Effector memory CD4-positive, alpha-beta T cell (primary cell): ENCODE measurements at regions not wholly inside any gene's neighbourhood (a gene's known extent, or its start where the extent isn't known, plus 50 kb on each side); places are given as distances from the start of the nearest gene placed in this dataset.

Source experiments
- DNase-seq, 3 donors: peaks; one replicate each; pipeline ENCODE4 v3.0.0-alpha.2; 2020
- H3K27ac ChIP-seq: 2 replicates; pipeline ENCODE4 v1.7.0; 2013; ENCODE audit warnings: mild to moderate bottlenecking, low read length, moderate library complexity; ENCODE audit not compliant: insufficient read depth, poor library complexity, severe bottlenecking
- H3K27me3 ChIP-seq: replicated peaks from 2 replicates; pipeline ENCODE4 v1.7.0; 2013; ENCODE audit warnings: mild to moderate bottlenecking, low read length; ENCODE audit not compliant: insufficient read depth, control insufficient read depth, poor library complexity, severe bottlenecking
- H3K36me3 ChIP-seq: 2 replicates; pipeline ENCODE4 v1.7.0; 2013; ENCODE audit warnings: mild to moderate bottlenecking, low read length, moderate library complexity; ENCODE audit not compliant: control insufficient read depth, insufficient read depth
- H3K4me1 ChIP-seq: 2 replicates; pipeline ENCODE4 v1.7.0; 2013; ENCODE audit warnings: low read length, mild to moderate bottlenecking; ENCODE audit not compliant: control insufficient read depth, insufficient read depth, poor library complexity, severe bottlenecking
- H3K4me3 ChIP-seq: 2 replicates; pipeline ENCODE4 v1.7.0; 2013; ENCODE audit warnings: low read length, low read depth, mild to moderate bottlenecking; ENCODE audit not compliant: insufficient read depth, poor library complexity, severe bottlenecking
- H3K9me3 ChIP-seq: 2 replicates; pipeline ENCODE4 v1.7.0; 2013; ENCODE audit warnings: mild to moderate bottlenecking, low read length, moderate library complexity; ENCODE audit not compliant: control insufficient read depth

GRCh38 chr4:152128356-152128755 is 367.5 kb upstream of the GATB start:
- Histone ChIP-seq H3K36me3 (no peaks in the 10 kb centered on the region), H3K4me3 (no peak overlapping the region), H3K27me3 (no peaks in the 10 kb centered on the region), H3K27ac (no peak overlapping the region), H3K4me1 (no peaks in the 10 kb centered on the region), H3K9me3 (no peaks in the 10 kb centered on the region)
- no peak for DNase-seq

- no peaks in the 10 kb centered on the region for H3K36me3 ChIP-seq
Measured at GRCh38 chr4:152126238-152126637, 365.4 kb upstream of the GATB start.

GRCh38 chr4:152118819-152119553 is 358.2 kb upstream of the GATB start:
- peaks cover 13% of the 10 kb centered on the region for H3K4me1 ChIP-seq
- H3K27ac ChIP-seq = no peak overlapping the region
- H3K27me3 ChIP-seq = no peaks in the 10 kb centered on the region
- no peaks in the 10 kb centered on the region for H3K9me3 ChIP-seq
- no peak for DNase-seq
- H3K36me3 ChIP-seq = no peaks in the 10 kb centered on the region
- no peak overlapping the region for H3K4me3 ChIP-seq

More at GRCh38 chr4:152126238-152126637, 365.4 kb upstream of the GATB start:
- Histone ChIP-seq H3K4me3 (no peak overlapping the region), H3K27ac (no peak overlapping the region), H3K9me3 (no peaks in the 10 kb centered on the region), H3K4me1 (no peaks in the 10 kb centered on the region), H3K27me3 (no peaks in the 10 kb centered on the region)
- DNase-seq = no peak

GRCh38 chr4:152117933-152118507 is 357.2 kb upstream of the GATB start:
- Histone ChIP-seq H3K36me3 (no peaks in the 10 kb centered on the region), H3K27ac (no peak overlapping the region), H3K4me3 (no peak overlapping the region), H3K27me3 (no peaks in the 10 kb centered on the region), H3K9me3 (no peaks in the 10 kb centered on the region), H3K4me1 (peaks cover 13% of the 10 kb centered on the region)
- DNase-seq = no peak

- Histone ChIP-seq H3K4me3 (no peak overlapping the region), H3K27me3 (no peaks in the 10 kb centered on the region), H3K36me3 (no peaks in the 10 kb centered on the region), H3K27ac (no peak overlapping the region), H3K4me1 (peaks cover 13% of the 10 kb centered on the region), H3K9me3 (no peaks in the 10 kb centered on the region)
- no peak for DNase-seq
Measured at GRCh38 chr4:152117520-152117919, 356.7 kb upstream of the GATB start.

GRCh38 chr4:152117054-152117453 is 356.2 kb upstream of the GATB start:
- no peak overlapping the region for H3K27ac ChIP-seq
- DNase-seq = no peak
- H3K36me3 ChIP-seq = no peaks in the 10 kb centered on the region
- no peaks in the 10 kb centered on the region for H3K9me3 ChIP-seq
- H3K4me1 ChIP-seq = peaks cover 13% of the 10 kb centered on the region
- H3K27me3 ChIP-seq = no peaks in the 10 kb centered on the region
- H3K4me3 ChIP-seq = no peak overlapping the region

- Histone ChIP-seq H3K9me3 (no peaks in the 10 kb centered on the region), H3K27ac (peak overlapping the region; percentile 40), H3K4me3 (peak overlapping the region; percentile 15), H3K4me1 (peaks cover 13% of the 10 kb centered on the region), H3K27me3 (no peaks in the 10 kb centered on the region), H3K36me3 (no peaks in the 10 kb centered on the region)
- peak in 2 of 3 donors; percentile 18 to 27 for DNase-seq
Measured at GRCh38 chr4:152115794-152116193, 355.0 kb upstream of the GATB start.

- no peak overlapping the region for H3K4me3 ChIP-seq
- peaks cover 13% of the 10 kb centered on the region for H3K4me1 ChIP-seq
- no peaks in the 10 kb centered on the region for H3K27me3 ChIP-seq
- no peaks in the 10 kb centered on the region for H3K36me3 ChIP-seq
- no peak overlapping the region for H3K27ac ChIP-seq
- DNase-seq = no peak
- no peaks in the 10 kb centered on the region for H3K9me3 ChIP-seq
Measured at GRCh38 chr4:152115118-152115517, 354.3 kb upstream of the GATB start.

- H3K4me1 ChIP-seq = peaks cover 13% of the 10 kb centered on the region
- no peaks in the 10 kb centered on the region for H3K27me3 ChIP-seq
- no peaks in the 10 kb centered on the region for H3K36me3 ChIP-seq
- no peak overlapping the region for H3K27ac ChIP-seq
- no peak overlapping the region for H3K4me3 ChIP-seq
- DNase-seq = no peak
- no peaks in the 10 kb centered on the region for H3K9me3 ChIP-seq
Measured at GRCh38 chr4:152114562-152114961, 353.8 kb upstream of the GATB start.

GRCh38 chr4:152112887-152113286 is 352.1 kb upstream of the GATB start:
- no peak for DNase-seq
- no peaks in the 10 kb centered on the region for H3K27me3 ChIP-seq
- H3K36me3 ChIP-seq = no peaks in the 10 kb centered on the region
- no peaks in the 10 kb centered on the region for H3K9me3 ChIP-seq
- no peak overlapping the region for H3K4me3 ChIP-seq
- H3K27ac ChIP-seq = no peak overlapping the region
- H3K4me1 ChIP-seq = peaks cover 18% of the 10 kb centered on the region
